Hepatocyte (in vitro differentiated cells): ENCODE measurements at regions not wholly inside any gene's neighbourhood (a gene's known extent, or its start where the extent isn't known, plus 50 kb on each side); places are given as distances from the start of the nearest gene placed in this dataset.

Experiments used
- DNase-seq: peaks from one replicate; pipeline ENCODE4 v3.0.0-alpha.2; 2016; ENCODE audit warnings: low spot score
- H2AFZ ChIP-seq: fragments of 200-600 bp; sonication (generic); 2 replicates; pipeline ENCODE4 v1.6.0; 2016; ENCODE audit warnings: antibody characterized with exemption, mild to moderate bottlenecking
- H3K27ac ChIP-seq: fragments of 200-600 bp; sonication (generic); 2 replicates; pipeline ENCODE4 v1.5.1; 2016; ENCODE audit warnings: mild to moderate bottlenecking
- H3K27me3 ChIP-seq: fragments of 200-600 bp; sonication (generic); 2 replicates; pipeline ENCODE4 v1.6.1; 2016
- H3K36me3 ChIP-seq: fragments of 200-600 bp; sonication (generic); replicated peaks from 2 replicates; pipeline ENCODE4 v1.5.1; 2016; ENCODE audit warnings: low read depth; ENCODE audit not compliant: insufficient read depth
- H3K4me1 ChIP-seq: fragments of 200-600 bp; sonication (generic); 2 replicates; pipeline ENCODE4 v1.5.1; 2016; ENCODE audit warnings: mild to moderate bottlenecking, moderate library complexity; ENCODE audit not compliant: insufficient read depth
- H3K4me2 ChIP-seq: fragments of 200-600 bp; sonication (generic); 2 replicates; pipeline ENCODE4 v1.6.0; 2016
- H3K4me3 ChIP-seq: fragments of 200-600 bp; sonication (generic); 2 replicates; pipeline ENCODE4 v1.5.1; 2016; ENCODE audit warnings: mild to moderate bottlenecking
- H3K79me2 ChIP-seq: fragments of 200-600 bp; sonication (generic); 2 replicates; pipeline ENCODE4 v1.6.0; 2017; ENCODE audit warnings: mild to moderate bottlenecking
- H3K9me2 ChIP-seq: fragments of 200-600 bp; sonication (generic); replicated peaks from 2 replicates; pipeline ENCODE4 v1.6.0; 2017; ENCODE audit warnings: mild to moderate bottlenecking; ENCODE audit not compliant: insufficient read depth
- H3K9me3 ChIP-seq: fragments of 200-600 bp; sonication (generic); 2 replicates; pipeline ENCODE4 v1.5.1; 2016; ENCODE audit warnings: low read depth, mild to moderate bottlenecking
- H4K20me1 ChIP-seq: fragments of 200-600 bp; sonication (generic); 2 replicates; pipeline ENCODE4 v1.6.0; 2016; ENCODE audit warnings: mild to moderate bottlenecking; ENCODE audit not compliant: insufficient read depth, poor library complexity, severe bottlenecking
- EZH2 ChIP-seq: fragments of 200-600 bp; sonication (generic); IDR thresholded peaks from 2 replicates; pipeline ENCODE4 v1.6.1; 2016; ENCODE audit warnings: antibody characterized with exemption, mild to moderate bottlenecking, borderline replicate concordance
- EZH2phosphoT487 ChIP-seq: fragments of 200-600 bp; sonication (generic); IDR thresholded peaks from one replicate; pipeline ENCODE4 v1.6.1; 2018; ENCODE audit warnings: antibody characterized with exemption, mild to moderate bottlenecking, low read depth, moderate library complexity; ENCODE audit not compliant: unreplicated experiment, severe bottlenecking
- WGBS: methylation state at CpG from one replicate; pipeline ENCODE4 v1.1.6; 2016; ENCODE audit warnings: low lambda C conversion rate; ENCODE audit errors: missing lambda C conversion rate; 5-methylcytosine and 5-hydroxymethylcytosine counted together
- TF ChIP-seq, protein P1 (sequence below): fragments of 200-600 bp; sonication (generic); IDR thresholded peaks from 2 replicates; pipeline ENCODE4 v1.5.1; 2016; ENCODE audit warnings: antibody characterized with exemption, mild to moderate bottlenecking; ENCODE audit not compliant: poor library complexity

DNA sequence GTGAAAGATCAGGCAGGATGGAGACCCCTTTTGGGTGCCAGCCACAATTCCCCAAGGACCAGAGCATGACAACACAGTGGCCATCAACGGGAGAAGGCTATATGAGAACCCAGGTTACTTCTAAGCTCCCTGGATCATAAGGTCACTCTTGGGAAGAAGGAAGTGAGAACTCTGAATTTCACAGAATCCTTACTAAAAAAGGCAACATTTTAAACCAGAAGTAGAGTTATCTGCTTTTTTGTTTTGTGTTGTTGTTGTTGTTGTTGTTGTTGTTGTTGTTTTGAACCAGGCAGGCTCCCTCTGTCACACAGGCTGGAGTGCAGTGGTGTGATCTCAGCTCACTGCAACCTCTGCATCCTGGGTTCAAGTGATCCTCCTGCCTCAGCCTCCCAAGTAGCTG, 107.4 kb upstream of the TNFAIP3 start:
- no peaks in the 10 kb centered on the region for H3K9me2 ChIP-seq
- no peaks in the 10 kb centered on the region for H3K27me3 ChIP-seq

DNA sequence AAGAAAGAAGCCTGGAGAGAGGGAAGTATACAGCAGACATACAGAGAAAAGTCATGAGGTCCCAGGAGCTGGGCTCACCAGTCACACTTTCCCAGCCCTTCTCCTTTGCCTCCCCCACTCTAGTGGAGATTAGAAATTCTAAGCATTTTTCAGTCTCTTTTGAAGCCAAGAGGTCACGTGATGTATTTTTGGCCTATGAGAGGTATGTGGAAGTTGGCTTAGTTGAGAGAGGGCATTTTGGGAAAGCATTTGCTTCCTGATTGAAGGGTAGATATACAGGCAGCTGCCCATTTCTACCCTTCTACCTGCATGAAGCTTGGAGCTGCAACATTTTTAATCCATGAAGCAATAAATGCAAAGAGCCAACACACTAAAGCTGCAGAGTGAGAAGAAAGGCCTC, 106.0 kb upstream of the TNFAIP3 start:
- Histone ChIP-seq H3K4me2 (no peak overlapping the region), H3K79me2 (no peaks in the 10 kb centered on the region), H3K4me3 (no peak overlapping the region), H4K20me1 (no peaks in the 10 kb centered on the region), H3K27ac (no peak overlapping the region), H2AFZ (no peak overlapping the region), H3K9me2 (no peaks in the 10 kb centered on the region), H3K27me3 (no peaks in the 10 kb centered on the region), H3K4me1 (no peaks in the 10 kb centered on the region), H3K9me3 (no peaks in the 10 kb centered on the region), H3K36me3 (no peaks in the 10 kb centered on the region)
- 86% methylated on average over 1 of the region's 1 CpG for WGBS
- TF ChIP-seq EZH2phosphoT487 (no peak), EZH2 (no peak)
- TF ChIP-seq, protein P1, sequence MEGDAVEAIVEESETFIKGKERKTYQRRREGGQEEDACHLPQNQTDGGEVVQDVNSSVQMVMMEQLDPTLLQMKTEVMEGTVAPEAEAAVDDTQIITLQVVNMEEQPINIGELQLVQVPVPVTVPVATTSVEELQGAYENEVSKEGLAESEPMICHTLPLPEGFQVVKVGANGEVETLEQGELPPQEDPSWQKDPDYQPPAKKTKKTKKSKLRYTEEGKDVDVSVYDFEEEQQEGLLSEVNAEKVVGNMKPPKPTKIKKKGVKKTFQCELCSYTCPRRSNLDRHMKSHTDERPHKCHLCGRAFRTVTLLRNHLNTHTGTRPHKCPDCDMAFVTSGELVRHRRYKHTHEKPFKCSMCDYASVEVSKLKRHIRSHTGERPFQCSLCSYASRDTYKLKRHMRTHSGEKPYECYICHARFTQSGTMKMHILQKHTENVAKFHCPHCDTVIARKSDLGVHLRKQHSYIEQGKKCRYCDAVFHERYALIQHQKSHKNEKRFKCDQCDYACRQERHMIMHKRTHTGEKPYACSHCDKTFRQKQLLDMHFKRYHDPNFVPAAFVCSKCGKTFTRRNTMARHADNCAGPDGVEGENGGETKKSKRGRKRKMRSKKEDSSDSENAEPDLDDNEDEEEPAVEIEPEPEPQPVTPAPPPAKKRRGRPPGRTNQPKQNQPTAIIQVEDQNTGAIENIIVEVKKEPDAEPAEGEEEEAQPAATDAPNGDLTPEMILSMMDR, result no peak
- DNase-seq, result no peak

More for the DNA sequence above, 107.4 kb upstream of the TNFAIP3 start:
- Histone ChIP-seq H3K27ac (no peak overlapping the region), H2AFZ (no peak overlapping the region), H3K79me2 (no peaks in the 10 kb centered on the region), H3K4me2 (no peak overlapping the region), H3K9me3 (no peaks in the 10 kb centered on the region), H3K4me3 (no peak overlapping the region), H3K36me3 (no peaks in the 10 kb centered on the region), H3K4me1 (no peaks in the 10 kb centered on the region), H4K20me1 (no peaks in the 10 kb centered on the region)
- TF ChIP-seq, protein P1, result no peak
- no peak for TF ChIP-seq EZH2phosphoT487
- TF ChIP-seq EZH2, result no peak
- 94% methylated on average over 1 of the region's 1 CpG for WGBS
- DNase-seq, result no peak

DNA sequence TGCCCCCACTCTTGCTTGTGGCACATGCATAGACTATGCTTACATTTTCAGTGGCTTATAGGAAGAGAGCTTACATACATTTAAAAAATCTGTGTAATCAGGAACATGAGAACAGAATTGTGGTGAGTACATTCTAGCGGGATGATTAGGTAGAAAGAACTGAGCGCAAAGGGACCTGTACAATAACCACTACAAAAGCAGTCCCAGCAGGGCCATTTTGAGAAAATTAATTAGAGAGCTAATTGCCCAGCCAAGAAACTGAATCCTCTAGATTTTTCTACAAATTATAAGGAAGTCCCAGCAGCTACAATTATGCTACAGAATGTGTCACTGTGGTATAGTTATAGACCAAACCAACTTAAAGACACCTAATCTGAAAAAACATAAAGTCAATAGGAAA, 105.6 kb upstream of the TNFAIP3 start:
- Histone ChIP-seq H4K20me1 (no peaks in the 10 kb centered on the region), H3K9me3 (no peaks in the 10 kb centered on the region)
- WGBS, result 100% methylated on average over 2 of the region's 2 CpGs

More for the DNA sequence above, 105.6 kb upstream of the TNFAIP3 start:
- Histone ChIP-seq H3K27ac (no peak overlapping the region), H3K4me1 (no peaks in the 10 kb centered on the region), H3K79me2 (no peaks in the 10 kb centered on the region), H3K36me3 (no peaks in the 10 kb centered on the region), H2AFZ (no peak overlapping the region), H3K4me2 (no peak overlapping the region), H3K9me2 (no peaks in the 10 kb centered on the region), H3K27me3 (no peaks in the 10 kb centered on the region), H3K4me3 (no peak overlapping the region)
- TF ChIP-seq, protein P1, result no peak
- no peak for TF ChIP-seq EZH2phosphoT487
- TF ChIP-seq EZH2, result no peak
- no peak for DNase-seq
